DND-41 (cell line): ENCODE measurements at regions not wholly inside any gene's neighbourhood (a gene's known extent, or its start where the extent isn't known, plus 50 kb on each side); places are given as distances from the start of the nearest gene placed in this dataset.

Experiments
- EZH2 ChIP-seq: IDR thresholded peaks from 3 replicates; pipeline ENCODE4 v1.6.1; 2012; ENCODE audit warnings: borderline replicate concordance, low read depth, mild to moderate bottlenecking, moderate library complexity, low read length, inconsistent platforms; ENCODE audit not compliant: severe bottlenecking
- TF ChIP-seq, protein P1 (sequence below): IDR thresholded peaks from 2 replicates; pipeline ENCODE4 v1.5.1; 2012; ENCODE audit warnings: borderline replicate concordance, low read length, moderate library complexity, mild to moderate bottlenecking; ENCODE audit not compliant: poor library complexity, severe bottlenecking; ENCODE audit errors: extremely low read depth

DNA sequence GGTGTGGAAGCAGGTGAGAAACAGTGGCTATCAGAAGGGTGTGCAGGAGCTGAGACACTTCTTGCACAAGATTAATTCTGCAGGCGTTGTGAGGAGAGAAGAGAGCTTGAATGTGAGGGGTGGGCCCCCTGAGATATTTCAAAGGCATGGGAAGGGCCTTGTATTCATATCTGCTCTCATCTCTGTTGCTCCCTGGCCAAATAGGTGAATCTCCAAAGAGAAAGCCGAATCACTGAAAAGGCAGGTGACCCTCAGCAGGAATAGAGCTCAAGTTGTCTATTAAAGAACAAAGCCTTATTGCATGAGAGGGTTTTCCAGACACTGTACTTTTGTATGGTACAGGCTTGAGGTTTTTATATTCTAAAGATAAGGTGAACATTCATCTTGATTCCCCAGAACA, 373.1 kb downstream of the TMEM114 start:
- TF ChIP-seq, protein P1, sequence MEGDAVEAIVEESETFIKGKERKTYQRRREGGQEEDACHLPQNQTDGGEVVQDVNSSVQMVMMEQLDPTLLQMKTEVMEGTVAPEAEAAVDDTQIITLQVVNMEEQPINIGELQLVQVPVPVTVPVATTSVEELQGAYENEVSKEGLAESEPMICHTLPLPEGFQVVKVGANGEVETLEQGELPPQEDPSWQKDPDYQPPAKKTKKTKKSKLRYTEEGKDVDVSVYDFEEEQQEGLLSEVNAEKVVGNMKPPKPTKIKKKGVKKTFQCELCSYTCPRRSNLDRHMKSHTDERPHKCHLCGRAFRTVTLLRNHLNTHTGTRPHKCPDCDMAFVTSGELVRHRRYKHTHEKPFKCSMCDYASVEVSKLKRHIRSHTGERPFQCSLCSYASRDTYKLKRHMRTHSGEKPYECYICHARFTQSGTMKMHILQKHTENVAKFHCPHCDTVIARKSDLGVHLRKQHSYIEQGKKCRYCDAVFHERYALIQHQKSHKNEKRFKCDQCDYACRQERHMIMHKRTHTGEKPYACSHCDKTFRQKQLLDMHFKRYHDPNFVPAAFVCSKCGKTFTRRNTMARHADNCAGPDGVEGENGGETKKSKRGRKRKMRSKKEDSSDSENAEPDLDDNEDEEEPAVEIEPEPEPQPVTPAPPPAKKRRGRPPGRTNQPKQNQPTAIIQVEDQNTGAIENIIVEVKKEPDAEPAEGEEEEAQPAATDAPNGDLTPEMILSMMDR: no peak
- no peak for TF ChIP-seq EZH2
